Vagina (tissue), 2 donors: ENCODE measurements at regions not wholly inside any gene's neighbourhood (a gene's known extent, or its start where the extent isn't known, plus 50 kb on each side); places are given as distances from the start of the nearest gene placed in this dataset.

Experiments
- DNase-seq, 2 donors: peaks; one replicate each; pipeline ENCODE4 v3.0.0-alpha.2; 2017; ENCODE audit errors: extremely low spot score in 2 of 2
- H3K27ac ChIP-seq: fragments of 200-600 bp; sonication (generic); one replicate; pipeline ENCODE4 v1.5.1; 2019
- H3K27me3 ChIP-seq: fragments of 200-600 bp; sonication (generic); one replicate; pipeline ENCODE4 v1.5.1; 2019
- H3K36me3 ChIP-seq, 2 donors: fragments of 200-600 bp; sonication (generic); one replicate each; pipeline ENCODE4 v1.5.1; 2017 to 2019
- H3K4me1 ChIP-seq: fragments of 200-600 bp; sonication (generic); one replicate; pipeline ENCODE4 v1.5.1; 2019
- H3K4me3 ChIP-seq, 2 donors: fragments of 200-600 bp; sonication (generic); 1 replicate in 1 of 2; 2 replicates in 1 of 2; pipeline ENCODE4 v1.5.1; 2016 to 2019
- H3K9me3 ChIP-seq: fragments of 200-600 bp; sonication (generic); one replicate; pipeline ENCODE4 v1.5.1; 2019
- POLR2A ChIP-seq, 2 donors: fragments of 450-650 bp; IDR thresholded peaks; one replicate each; pipeline ENCODE4 v1.6.1; 2017; ENCODE audit warnings: antibody characterized with exemption in 2 of 2, mild to moderate bottlenecking in 2 of 2, moderate library complexity in 2 of 2
- POLR2AphosphoS5 ChIP-seq, 2 donors: sonication (generic); formaldehyde crosslinking; IDR thresholded peaks; one replicate each; pipeline ENCODE4 v1.9.0; 2017; ENCODE audit warnings: antibody characterized with exemption in 2 of 2, mild to moderate bottlenecking in 2 of 2, low read depth in 1 of 2; ENCODE audit not compliant: insufficient read depth in 1 of 2
- intact Hi-C: fragments of 100-400 bp; cut with DNase I; formaldehyde crosslinking; loops from one replicate; pipeline ENCODE4 v1.15.1; 2023
- TF ChIP-seq, protein P1 (sequence below), 3 experiments: fragments of 450-650 bp in 2 of 3; fragments of 200-600 bp in 1 of 3; sonication (generic) in 1 of 3; IDR thresholded peaks; one replicate each; pipeline ENCODE4 v1.5.1; 2017 to 2019; ENCODE audit warnings: antibody characterized with exemption in 3 of 3, mild to moderate bottlenecking in 2 of 3, moderate library complexity in 2 of 3

- no peak for DNase-seq
- H3K9me3 ChIP-seq = no peaks in the 10 kb centered on the region
- H3K27me3 ChIP-seq = no peaks in the 10 kb centered on the region
- no peak overlapping the region for H3K4me3 ChIP-seq
- H3K4me1 ChIP-seq = no peaks in the 10 kb centered on the region
- TF ChIP-seq, protein P1, sequence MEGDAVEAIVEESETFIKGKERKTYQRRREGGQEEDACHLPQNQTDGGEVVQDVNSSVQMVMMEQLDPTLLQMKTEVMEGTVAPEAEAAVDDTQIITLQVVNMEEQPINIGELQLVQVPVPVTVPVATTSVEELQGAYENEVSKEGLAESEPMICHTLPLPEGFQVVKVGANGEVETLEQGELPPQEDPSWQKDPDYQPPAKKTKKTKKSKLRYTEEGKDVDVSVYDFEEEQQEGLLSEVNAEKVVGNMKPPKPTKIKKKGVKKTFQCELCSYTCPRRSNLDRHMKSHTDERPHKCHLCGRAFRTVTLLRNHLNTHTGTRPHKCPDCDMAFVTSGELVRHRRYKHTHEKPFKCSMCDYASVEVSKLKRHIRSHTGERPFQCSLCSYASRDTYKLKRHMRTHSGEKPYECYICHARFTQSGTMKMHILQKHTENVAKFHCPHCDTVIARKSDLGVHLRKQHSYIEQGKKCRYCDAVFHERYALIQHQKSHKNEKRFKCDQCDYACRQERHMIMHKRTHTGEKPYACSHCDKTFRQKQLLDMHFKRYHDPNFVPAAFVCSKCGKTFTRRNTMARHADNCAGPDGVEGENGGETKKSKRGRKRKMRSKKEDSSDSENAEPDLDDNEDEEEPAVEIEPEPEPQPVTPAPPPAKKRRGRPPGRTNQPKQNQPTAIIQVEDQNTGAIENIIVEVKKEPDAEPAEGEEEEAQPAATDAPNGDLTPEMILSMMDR (IDR thresholded peaks at IDR 0.05) = no peak
- TF ChIP-seq POLR2AphosphoS5 (IDR thresholded peaks at IDR 0.05; ENCODE audit: insufficient read depth in 1 of 2, low read depth in 1 of 2) = no peak
- TF ChIP-seq POLR2A (IDR thresholded peaks at IDR 0.05) = no peak
- intact Hi-C loops = no loop called here
- H3K36me3 ChIP-seq = no peaks in the 10 kb centered on the region
- no peak overlapping the region for H3K27ac ChIP-seq
These were observed 64.6 kb upstream of the BCAR3 start for GRCh38 chr1:93746021-93746812.

- Histone ChIP-seq H3K9me3 (no peaks in the 10 kb centered on the region), H3K27ac (no peak overlapping the region), H3K4me3 (no peak overlapping the region), H3K36me3 (no peaks in the 10 kb centered on the region), H3K4me1 (peaks cover 6% of the 10 kb centered on the region), H3K27me3 (no peaks in the 10 kb centered on the region)
- intact Hi-C loops = loop anchor here (5.0 kb wide), 1 partner anchor 42 kb away; no protein-coding TSS in a partner anchor
- no peak for TF ChIP-seq POLR2A (IDR thresholded peaks at IDR 0.05)
- TF ChIP-seq, protein P1 (IDR thresholded peaks at IDR 0.05) = no peak
- no peak for TF ChIP-seq POLR2AphosphoS5 (IDR thresholded peaks at IDR 0.05; ENCODE audit: insufficient read depth in 1 of 2, low read depth in 1 of 2)
- DNase-seq = no peak
These were observed 62.8 kb upstream of the BCAR3 start for GRCh38 chr1:93744299-93744988.

DNA sequence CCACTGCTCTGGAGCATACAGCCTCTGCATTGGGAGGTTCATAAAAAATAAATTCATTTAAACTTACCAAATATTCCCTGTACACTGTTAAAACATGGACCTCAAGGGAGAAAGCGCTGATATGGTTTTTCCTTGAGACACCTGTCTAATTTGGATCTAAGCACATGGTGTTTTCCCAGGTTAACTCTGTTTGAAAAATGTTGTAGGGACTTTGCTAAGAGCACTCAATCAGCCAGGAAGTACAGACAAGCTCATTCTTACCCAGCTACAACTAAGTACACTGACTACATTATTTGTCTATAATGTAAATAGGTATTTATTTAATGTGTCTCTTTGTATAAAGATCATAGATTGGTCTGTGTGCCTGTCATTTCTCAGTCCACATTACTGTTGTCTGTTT is 61.8 kb upstream of the BCAR3 start:
- Histone ChIP-seq H3K9me3 (no peaks in the 10 kb centered on the region), H3K4me1 (peaks cover 6% of the 10 kb centered on the region), H3K4me3 (no peak overlapping the region), H3K27ac (no peak overlapping the region), H3K27me3 (no peaks in the 10 kb centered on the region), H3K36me3 (no peaks in the 10 kb centered on the region)
- DNase-seq = no peak
- intact Hi-C loops = loop anchor here (5.0 kb wide), 1 partner anchor 41 kb away; no protein-coding TSS in a partner anchor
- no peak for TF ChIP-seq POLR2A (IDR thresholded peaks at IDR 0.05)
- no peak for TF ChIP-seq POLR2AphosphoS5 (IDR thresholded peaks at IDR 0.05; ENCODE audit: insufficient read depth in 1 of 2, low read depth in 1 of 2)
- TF ChIP-seq, protein P1 (IDR thresholded peaks at IDR 0.05) = no peak

DNA sequence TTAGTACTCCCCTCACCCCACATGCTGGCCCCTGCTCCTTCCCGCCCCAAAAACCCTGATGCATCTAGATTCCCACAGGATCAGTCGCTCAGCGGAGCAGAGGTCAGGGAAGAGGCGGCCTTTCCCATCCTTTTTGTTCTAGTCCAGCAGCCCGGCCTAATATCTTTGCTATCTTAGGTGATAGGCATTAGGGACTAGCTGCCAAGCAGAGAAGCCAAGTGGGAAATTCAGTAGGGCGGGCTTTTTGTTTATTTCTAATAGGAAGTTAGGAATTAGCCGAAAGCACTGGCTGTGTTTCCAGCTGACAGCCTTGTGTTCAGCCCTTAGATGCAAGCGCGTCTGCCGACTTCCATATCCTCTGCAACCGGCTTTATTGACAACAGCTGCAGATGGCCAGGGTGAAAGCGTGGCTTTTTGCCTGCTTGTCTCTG is 59.0 kb upstream of the BCAR3 start:
- no peaks in the 10 kb centered on the region for H3K27me3 ChIP-seq
- TF ChIP-seq, protein P1 (IDR thresholded peaks at IDR 0.05) = no peak
- no peak for TF ChIP-seq POLR2A (IDR thresholded peaks at IDR 0.05)
- TF ChIP-seq POLR2AphosphoS5 (IDR thresholded peaks at IDR 0.05; ENCODE audit: insufficient read depth in 1 of 2, low read depth in 1 of 2) = no peak
- intact Hi-C loops = loop anchor here (5.0 kb wide), 1 partner anchor 38 kb away; no protein-coding TSS in a partner anchor
- H3K27ac ChIP-seq = peak overlapping the region; percentile 11
- no peak for DNase-seq
- H3K4me3 ChIP-seq = no peak overlapping the region
- no peaks in the 10 kb centered on the region for H3K36me3 ChIP-seq
- no peaks in the 10 kb centered on the region for H3K9me3 ChIP-seq
- H3K4me1 ChIP-seq = peaks cover 6% of the 10 kb centered on the region
